HG03025 (cell line): ENCODE measurements at regions not wholly inside any gene's neighbourhood (a gene's known extent, or its start where the extent isn't known, plus 50 kb on each side); places are given as distances from the start of the nearest gene placed in this dataset.

Source experiments
- ATAC-seq: cut with Tn5 transposase; IDR thresholded peaks from one replicate; pipeline ENCODE4 v1.9.1; 2021; ENCODE audit warnings: mild to moderate bottlenecking, moderate library complexity; ENCODE audit not compliant: unreplicated experiment, low FRiP score

- ATAC-seq: no peak
Observed at GRCh38 chr12:124403273-124403672, 108.4 kb downstream of the RFLNA start.

- no peak for ATAC-seq
Observed at GRCh38 chr12:124402248-124403066, 107.6 kb downstream of the RFLNA start.

GRCh38 chr12:124401704-124402221 is 106.9 kb downstream of the RFLNA start:
- no peak for ATAC-seq

GRCh38 chr12:124400124-124400523 is 105.2 kb downstream of the RFLNA start:
- no peak for ATAC-seq

- no peak for ATAC-seq
Observed at GRCh38 chr12:124399622-124400021, 104.7 kb downstream of the RFLNA start.

GRCh38 chr12:124398578-124399227 is 103.8 kb downstream of the RFLNA start:
- ATAC-seq: no peak

- no peak for ATAC-seq
Observed at GRCh38 chr12:124397807-124398577, 103.1 kb downstream of the RFLNA start.

GRCh38 chr12:124397399-124397679 is 102.4 kb downstream of the RFLNA start:
- ATAC-seq: no peak

GRCh38 chr12:124396544-124397398 is 101.9 kb downstream of the RFLNA start:
- ATAC-seq: no peak

GRCh38 chr12:124395986-124396385 is 101.1 kb downstream of the RFLNA start:
- ATAC-seq: no peak

- no peak for ATAC-seq
Observed at GRCh38 chr12:124395284-124395752, 100.4 kb downstream of the RFLNA start.

GRCh38 chr12:124394462-124395128 is 99.7 kb downstream of the RFLNA start:
- no peak for ATAC-seq

GRCh38 chr12:124393831-124394230 is 98.9 kb downstream of the RFLNA start:
- ATAC-seq: no peak

GRCh38 chr12:124393414-124393790 is 98.5 kb downstream of the RFLNA start:
- no peak for ATAC-seq

GRCh38 chr12:124392667-124393413 is 97.9 kb downstream of the RFLNA start:
- ATAC-seq: no peak

GRCh38 chr12:124392271-124392666 is 97.4 kb downstream of the RFLNA start:
- ATAC-seq: no peak

- no peak for ATAC-seq
Observed at GRCh38 chr12:124391340-124392261, 96.7 kb downstream of the RFLNA start.
